DMS 273 (cell line): ENCODE measurements at regions not wholly inside any gene's neighbourhood (a gene's known extent, or its start where the extent isn't known, plus 50 kb on each side); places are given as distances from the start of the nearest gene placed in this dataset.
"Not testable (repeated sequence)": the region's sequence is repeated elsewhere in the genome, so short reads cannot be mapped to it uniquely, and the experiment has no call there.

ENCODE experiments used
- DNase-seq: peaks from one replicate; lab custom pipeline; 2025; ENCODE audit not compliant: unreplicated experiment; lab: John Stamatoyannopoulos, UW

DNA sequence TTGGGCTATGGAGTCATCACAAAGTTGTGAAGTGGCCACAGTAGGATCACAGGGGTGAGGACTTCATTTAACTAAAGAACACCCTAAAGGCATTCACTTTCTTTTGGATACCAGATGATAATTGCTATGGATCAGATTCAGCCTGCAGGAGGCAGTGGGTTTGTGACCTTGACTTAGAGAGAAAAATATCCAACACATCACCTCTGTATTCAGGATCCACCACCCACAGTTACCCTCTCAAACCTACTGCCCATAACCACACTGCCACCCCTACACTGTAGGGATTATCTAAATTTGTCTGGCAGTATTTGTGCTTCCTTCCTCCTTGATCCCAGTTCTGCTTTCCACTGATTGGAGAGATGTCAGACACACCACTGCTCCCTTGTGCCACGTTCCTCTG is 269.4 kb downstream of the MYCN start:
- DNase-seq: no peak

DNA sequence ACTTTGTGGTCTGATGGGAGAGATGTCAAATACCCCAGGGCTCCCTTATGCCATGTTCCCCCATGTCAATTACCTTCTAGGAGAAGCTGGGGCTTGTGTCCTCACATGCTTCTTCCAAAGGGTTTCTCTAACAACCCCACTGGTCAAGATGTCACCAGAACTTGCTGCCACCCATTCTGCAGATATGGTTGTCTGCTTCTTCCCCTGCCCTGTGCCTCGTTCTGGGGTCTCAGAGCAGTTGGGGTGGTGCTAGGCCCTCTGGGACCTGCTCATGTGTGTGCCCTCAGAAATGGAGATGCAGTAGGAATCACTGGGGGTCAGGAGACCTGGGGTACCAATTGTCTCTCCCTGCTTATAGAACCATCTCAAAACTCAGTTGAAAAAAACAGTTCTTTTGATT is 268.6 kb downstream of the MYCN start:
- no peak for DNase-seq

- no peak for DNase-seq
Measured at GRCh38 chr2:16208241-16208797, 268.0 kb downstream of the MYCN start.

DNA sequence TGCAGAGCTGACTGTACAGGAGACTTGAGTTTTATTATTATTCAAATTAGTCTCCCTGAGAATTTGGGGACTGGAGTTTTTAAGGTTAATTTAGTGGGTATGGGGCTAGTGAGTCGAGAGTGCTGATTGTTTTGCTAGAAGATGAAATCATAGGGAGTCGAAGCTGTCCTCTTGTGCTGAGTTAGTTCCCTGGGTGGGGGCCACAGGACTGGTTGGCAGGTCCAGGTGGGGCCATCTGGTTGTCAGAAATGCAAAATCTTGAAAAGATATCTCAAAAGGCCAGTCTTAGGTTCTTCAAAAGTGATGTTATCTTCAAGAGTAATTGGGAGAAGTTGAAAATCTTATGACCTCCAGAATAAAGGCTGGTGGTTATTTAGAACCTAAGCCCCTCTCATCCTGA is 267.3 kb downstream of the MYCN start:
- no peak for DNase-seq

GRCh38 chr2:16207151-16207550 is 266.8 kb downstream of the MYCN start:
- no peak for DNase-seq

GRCh38 chr2:16206191-16206944 is 266.0 kb downstream of the MYCN start:
- DNase-seq: no peak

DNA sequence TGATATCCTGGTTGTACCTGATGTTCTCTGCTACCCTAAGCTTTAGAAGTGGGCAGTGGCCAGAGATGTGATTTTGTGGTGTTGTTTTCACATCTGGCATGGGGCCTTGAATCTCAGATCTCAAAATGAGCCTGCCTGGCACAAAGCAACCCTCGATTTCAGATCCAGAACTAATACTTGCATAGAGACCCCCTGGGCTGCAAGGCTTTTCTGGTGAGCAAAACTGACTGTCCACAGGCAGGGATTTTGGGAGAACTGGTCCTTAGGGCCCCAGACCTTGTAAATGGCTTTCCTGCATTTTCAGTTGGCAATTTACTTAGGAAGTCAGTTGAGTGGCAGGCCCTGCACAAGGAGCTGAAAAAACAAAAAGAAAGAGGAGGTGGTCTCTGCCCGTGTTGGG is 265.3 kb downstream of the MYCN start:
- DNase-seq: no peak

- DNase-seq: no peak
Measured at GRCh38 chr2:16204886-16205620, 264.7 kb downstream of the MYCN start.

GRCh38 chr2:16204251-16204650 is 263.9 kb downstream of the MYCN start:
- no peak for DNase-seq

DNA sequence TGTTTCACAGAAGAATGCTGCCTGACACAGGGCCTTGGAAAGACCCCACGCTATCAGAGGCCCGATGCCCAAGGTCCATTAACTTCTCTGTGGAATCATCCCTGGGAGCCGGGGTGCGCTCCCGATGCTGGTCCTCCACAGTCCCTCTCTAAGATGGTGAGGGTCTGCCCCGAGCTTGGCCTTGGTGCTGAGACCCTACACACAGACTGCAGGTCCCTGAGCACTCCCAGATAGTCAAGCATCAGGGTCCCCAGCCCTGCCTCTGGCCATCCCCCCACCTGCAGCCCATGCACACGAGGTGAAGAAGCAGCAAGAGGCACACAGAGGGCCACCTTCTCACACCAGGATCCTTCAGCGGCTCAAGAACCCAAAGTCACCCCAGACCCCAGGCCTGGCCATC is 263.3 kb downstream of the MYCN start:
- no peak for DNase-seq

- no peak for DNase-seq
Measured at GRCh38 chr2:16203069-16203468, 262.7 kb downstream of the MYCN start.

DNA sequence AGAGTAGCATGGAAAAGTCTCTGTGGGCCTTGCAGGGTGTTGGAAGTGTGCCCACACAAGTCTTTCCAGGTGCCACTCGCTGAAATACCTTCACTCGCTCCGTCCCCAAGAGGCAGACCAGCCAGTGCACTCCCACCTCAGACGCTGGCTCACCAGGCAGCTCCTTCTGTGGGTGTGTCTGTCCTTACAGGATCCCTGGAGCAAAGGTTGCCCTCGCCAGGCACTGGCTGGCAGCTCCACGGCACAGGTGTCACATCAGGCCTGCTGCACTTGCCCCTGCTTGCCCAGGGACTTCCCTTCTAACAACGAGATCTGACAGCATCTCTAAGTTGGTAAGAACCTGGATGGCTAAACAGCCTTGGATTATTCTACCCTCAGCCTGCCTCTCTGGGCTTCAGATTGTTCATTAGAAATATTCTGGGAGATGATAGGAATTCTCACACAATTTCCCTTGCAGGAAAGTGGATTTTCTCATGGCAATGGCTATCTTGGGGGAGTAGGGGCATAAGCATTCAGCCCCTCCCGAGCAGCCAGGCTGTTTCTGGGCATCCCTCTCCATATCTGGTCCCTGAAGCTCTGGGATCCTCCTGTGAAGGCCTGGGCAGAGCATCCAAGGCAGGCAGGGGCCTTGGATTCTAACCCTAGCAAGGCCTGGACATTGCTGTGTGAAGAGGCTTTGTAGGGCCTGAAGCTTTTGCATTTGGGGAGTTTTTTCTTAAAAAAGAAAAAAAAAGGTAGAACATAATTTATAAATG is 262.1 kb downstream of the MYCN start:
- no peak for DNase-seq

DNA sequence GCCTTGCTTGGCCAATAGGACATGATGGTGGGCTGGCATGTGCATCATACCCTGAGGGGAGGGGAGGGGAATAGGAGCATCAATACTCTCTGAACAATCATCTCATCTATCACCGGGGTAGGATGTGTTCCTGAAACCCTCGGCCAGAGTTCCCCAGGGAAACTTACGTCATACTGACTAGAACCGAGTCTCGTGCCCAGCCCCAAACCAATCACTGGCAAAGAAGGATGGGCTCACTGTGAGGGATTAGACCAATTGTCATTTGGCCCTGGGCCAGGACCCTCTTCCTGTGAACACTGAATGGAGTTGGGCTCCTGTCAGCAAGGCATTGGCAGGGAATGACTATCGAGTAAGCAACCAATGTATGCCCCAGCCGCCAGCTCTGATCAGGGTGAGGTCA is 261.5 kb downstream of the MYCN start:
- no peak for DNase-seq

GRCh38 chr2:16200554-16201193 is 260.3 kb downstream of the MYCN start:
- DNase-seq: no peak

DNA sequence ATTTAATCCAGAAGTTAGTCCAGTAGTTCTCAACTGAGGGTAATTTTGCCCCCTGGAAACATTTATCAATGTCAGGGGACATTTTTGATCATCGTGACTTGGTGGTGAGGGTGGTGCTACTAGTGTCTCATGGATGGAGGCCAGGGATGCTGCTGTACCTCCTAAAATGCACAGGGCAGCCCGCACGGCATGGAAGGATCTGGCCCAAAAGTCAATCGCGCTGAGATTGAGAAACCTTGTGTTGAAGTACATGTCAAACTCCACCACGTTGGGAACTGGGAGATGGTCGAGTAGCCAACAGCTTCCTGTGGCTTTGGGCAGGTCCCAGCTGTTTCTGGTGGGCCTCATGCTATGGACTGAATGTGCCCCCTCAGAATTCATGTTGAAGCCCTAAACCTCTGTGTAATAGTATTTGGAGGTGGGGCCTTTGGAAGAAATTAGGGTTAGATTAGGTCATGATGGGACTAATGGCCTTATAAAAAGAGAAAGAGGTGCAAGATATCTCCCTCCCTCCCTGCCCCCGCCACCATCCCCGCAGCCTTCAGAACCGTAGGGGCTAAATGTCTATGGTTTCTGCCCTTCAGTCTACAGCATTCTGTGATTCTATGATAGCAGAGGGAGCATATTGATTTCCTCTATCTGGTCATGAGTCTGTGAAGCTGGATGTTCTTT is 259.7 kb downstream of the MYCN start:
- DNase-seq: no peak

DNA sequence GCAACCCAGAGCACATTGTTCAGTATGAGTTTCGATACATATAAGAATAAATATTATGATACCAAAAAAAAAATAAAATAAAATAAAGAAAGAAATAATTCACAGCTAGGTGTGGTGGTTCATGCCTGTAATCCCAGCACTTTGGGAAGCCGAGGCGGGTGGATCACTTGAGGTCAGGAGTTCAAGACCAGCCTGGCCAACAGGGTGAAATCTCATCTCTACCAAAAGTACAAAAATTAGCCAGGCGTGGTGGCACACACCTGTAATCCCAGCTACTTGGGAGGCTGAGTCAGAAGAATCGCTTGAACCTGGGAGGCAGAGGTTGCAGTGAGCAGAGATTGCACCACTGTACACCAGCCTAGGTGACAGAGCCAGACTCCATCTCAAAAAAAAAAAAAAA is 258.9 kb downstream of the MYCN start:
- DNase-seq: not testable (repeated sequence)

DNA sequence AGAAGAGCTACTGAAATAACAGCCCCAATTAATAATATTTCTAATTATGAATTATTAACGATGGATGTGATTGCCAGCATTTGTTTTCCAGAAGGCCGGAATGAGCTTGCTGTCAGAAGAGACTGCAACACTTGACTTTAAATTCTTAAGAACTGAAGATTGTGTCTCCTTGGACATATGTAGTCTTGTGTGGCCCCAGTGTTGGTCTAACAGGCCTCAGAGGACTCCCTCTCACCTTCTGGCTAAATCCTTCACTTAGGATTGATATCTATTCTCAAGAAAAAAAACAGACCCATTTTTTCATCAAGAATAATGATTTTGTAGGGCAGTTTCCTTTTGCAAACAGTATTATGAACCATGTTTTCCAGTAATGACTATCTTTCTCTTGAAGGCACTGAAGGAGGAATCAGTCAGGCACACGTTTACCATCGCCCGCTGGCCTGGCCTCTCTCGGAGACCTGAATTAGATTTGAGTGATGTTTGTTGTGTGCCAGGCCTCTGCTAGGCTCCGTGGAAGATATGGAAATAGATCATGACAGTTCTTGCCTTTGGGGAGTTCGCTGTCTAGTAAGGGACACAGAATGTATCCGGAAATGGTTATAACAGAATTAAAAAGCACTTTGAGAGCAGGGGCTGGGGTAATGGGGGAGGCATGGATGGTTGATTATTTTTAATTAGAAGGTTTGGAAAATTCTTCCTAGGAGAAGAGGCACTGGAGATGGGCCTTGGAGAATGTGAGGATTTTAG is 258.0 kb downstream of the MYCN start:
- DNase-seq: no peak

- no peak for DNase-seq
Measured at GRCh38 chr2:16197504-16198147, 257.3 kb downstream of the MYCN start.
